ENCODE measurements at regions not wholly inside any gene's neighbourhood (a gene's known extent, or its start where the extent isn't known, plus 50 kb on each side); places are given as distances from the start of the nearest gene placed in this dataset.

DNA sequence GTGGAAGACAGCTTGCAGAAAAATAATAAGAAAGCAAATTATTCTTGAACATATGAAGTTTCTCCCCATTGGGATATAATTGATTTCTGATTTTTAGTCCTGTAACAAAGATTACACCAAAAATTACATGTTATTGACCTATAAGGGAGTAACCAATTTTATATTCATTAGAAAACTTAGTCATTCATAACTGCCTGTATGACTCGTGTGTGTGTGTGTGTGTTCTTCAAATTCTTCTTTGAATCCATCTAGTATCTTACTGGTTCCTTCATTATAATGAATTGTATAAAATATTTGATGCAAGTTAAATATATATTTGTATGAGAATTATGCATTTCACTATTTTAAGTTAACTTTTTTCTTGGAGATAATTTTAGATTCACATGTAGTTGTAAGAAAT, 310.4 kb downstream of the HAO1 start:
- no peak for DNase-seq
- Histone ChIP-seq H3K4me1 (no peaks in the 10 kb centered on the region), H3K36me3 (no peaks in the 10 kb centered on the region), H3K4me3 (no peak overlapping the region), H3K27me3 (no peaks in the 10 kb centered on the region), H3K27ac (no peak overlapping the region), H3K9me3 (no peaks in the 10 kb centered on the region)
- TF ChIP-seq, protein P1, sequence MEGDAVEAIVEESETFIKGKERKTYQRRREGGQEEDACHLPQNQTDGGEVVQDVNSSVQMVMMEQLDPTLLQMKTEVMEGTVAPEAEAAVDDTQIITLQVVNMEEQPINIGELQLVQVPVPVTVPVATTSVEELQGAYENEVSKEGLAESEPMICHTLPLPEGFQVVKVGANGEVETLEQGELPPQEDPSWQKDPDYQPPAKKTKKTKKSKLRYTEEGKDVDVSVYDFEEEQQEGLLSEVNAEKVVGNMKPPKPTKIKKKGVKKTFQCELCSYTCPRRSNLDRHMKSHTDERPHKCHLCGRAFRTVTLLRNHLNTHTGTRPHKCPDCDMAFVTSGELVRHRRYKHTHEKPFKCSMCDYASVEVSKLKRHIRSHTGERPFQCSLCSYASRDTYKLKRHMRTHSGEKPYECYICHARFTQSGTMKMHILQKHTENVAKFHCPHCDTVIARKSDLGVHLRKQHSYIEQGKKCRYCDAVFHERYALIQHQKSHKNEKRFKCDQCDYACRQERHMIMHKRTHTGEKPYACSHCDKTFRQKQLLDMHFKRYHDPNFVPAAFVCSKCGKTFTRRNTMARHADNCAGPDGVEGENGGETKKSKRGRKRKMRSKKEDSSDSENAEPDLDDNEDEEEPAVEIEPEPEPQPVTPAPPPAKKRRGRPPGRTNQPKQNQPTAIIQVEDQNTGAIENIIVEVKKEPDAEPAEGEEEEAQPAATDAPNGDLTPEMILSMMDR (IDR thresholded peaks at IDR 0.05) = no peak
- intact Hi-C loops (cut with DNase I) = no loop called here
- no peak for ATAC-seq

DNA sequence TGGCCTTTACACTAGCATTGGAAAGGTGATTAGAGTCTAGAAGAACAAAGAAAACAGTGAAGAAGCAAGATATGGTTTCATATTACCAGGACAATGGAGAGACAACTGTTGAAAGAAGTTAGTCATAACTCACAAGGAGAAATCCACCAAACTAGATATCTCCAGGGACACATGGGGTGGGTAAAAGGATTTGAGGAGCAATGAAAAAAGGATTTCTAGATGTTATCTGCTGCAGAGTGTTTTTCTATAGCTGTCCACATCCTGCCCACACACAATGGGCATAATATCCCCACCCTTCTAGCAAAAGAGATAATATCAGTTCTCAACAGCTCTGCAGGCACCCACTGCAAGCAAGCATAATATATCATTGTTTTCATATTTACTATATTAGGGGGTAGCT, 303.1 kb downstream of the HAO1 start:
- no peaks in the 10 kb centered on the region for H3K36me3 ChIP-seq
- intact Hi-C loops (cut with DNase I) = no loop called here
- H3K27me3 ChIP-seq = no peaks in the 10 kb centered on the region
- ATAC-seq (no peak), DNase-seq (no peak)
- no peak overlapping the region for H3K4me3 ChIP-seq
- H3K9me3 ChIP-seq = no peaks in the 10 kb centered on the region
- no peak overlapping the region for H3K27ac ChIP-seq
- no peaks in the 10 kb centered on the region for H3K4me1 ChIP-seq
- TF ChIP-seq, protein P1 (IDR thresholded peaks at IDR 0.05) = no peak

DNA sequence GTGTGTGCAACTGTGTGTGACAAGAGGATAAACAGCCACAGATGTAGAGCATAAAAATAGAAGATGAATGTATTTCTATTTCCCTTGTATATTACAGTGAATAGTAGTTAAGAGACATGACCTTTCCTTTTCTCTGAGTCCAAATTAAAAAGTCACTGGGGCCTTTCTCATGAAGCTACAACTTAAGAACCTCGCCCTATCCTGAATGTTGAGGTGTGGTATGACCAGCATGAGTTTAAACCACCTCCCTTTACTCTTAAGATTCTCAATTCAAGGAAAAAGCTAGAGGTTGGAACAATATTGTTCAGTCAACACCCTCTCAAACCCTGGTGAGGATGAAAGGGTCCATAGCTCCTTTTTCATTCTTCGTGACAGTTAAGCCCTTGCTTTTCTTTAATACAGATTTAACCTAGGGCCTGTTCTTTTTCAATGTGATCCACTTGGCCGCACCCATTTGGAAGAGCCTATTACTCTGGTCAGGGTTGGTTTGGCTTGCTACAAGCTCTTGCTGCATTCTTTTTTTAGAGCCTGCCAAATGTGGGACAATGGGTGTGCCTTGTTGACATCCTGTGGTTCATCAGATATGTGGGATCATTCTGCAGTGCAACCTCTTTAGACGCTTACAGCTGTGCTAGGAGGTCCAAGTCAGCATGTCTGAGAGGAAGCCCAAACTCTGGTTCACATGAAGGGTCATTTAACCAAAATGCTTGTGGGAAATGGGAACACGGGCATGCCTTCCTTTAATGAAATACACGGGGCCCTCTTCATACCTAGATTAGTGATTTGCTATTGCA, 290.0 kb downstream of the HAO1 start:
- no peak for ATAC-seq
- H3K9me3 ChIP-seq = peaks cover 0 to 11% of the 10 kb centered on the region in 2 donors
- H3K27ac ChIP-seq = no peak overlapping the region
- no peak overlapping the region for H3K4me3 ChIP-seq
- TF ChIP-seq, protein P1 (IDR thresholded peaks at IDR 0.05) = no peak
- DNase-seq = no peak
- H3K36me3 ChIP-seq = no peaks in the 10 kb centered on the region
- intact Hi-C loops (cut with DNase I) = no loop called here
- H3K27me3 ChIP-seq = no peaks in the 10 kb centered on the region
- H3K4me1 ChIP-seq = no peaks in the 10 kb centered on the region

DNA sequence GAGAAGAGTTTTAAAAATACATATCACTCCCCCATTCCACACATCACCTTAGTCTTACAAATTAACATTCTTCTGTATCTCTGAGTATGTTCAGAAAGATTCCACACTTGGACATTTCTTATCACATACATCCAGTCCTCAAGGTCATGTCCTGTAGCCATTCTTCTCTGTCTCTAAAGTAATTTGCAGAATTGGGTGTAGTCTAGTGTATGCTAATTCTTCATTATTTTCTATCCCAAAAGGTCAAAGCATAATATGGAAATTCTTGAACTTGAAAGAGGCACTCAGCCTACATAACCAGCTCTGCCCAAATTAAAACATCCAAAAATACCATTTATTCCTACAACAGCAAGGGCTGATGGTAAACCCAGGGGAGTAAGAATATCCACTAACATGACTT, 286.0 kb downstream of the HAO1 start:
- H3K27me3 ChIP-seq = no peaks in the 10 kb centered on the region

DNA sequence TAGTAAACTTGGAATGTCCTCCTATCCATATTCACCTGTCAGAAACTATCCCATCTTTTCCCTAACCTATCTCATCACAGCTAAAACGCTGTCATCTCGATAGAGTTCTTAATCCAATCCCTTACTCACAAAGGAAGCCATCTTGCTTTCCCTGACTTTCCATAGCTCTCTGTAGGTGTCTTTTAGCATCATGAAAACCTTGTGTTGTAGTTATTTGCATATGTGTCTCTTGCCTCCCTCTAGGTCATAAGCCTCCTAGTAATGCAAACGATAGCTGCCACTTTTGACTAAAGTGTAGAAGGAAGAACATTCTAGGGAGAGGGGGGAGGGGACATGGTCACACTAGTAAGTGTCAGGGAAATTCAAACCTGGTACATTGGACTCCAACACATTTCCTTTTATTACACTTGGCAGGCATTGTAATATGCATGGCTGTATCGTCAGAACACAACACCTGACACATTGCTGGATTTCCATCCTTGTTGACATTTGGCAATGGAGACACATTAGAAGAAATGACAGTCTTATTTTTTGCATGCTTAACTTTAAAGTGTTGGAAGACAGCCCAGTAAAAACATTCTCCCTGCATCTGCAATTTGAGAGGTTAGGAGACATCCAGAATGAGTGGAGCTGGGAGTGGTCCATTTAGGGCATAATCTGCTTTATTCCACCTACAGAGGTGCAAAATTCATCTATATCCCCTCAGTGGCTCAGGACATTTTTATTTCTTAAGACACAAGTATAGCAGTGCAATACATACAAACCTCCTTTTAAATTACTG, 283.4 kb downstream of the HAO1 start:
- no peak for ATAC-seq
- TF ChIP-seq, protein P1 (IDR thresholded peaks at IDR 0.05) = no peak
- Histone ChIP-seq H3K27me3 (no peaks in the 10 kb centered on the region), H3K4me3 (no peak overlapping the region), H3K9me3 (no peaks in the 10 kb centered on the region), H3K36me3 (no peaks in the 10 kb centered on the region), H3K4me1 (no peaks in the 10 kb centered on the region), H3K27ac (no peak overlapping the region)
- intact Hi-C loops (cut with DNase I) = no loop called here
- DNase-seq = no peak

More for the DNA sequence above, 286.0 kb downstream of the HAO1 start:
- no peak for ATAC-seq
- no peak overlapping the region for H3K4me3 ChIP-seq
- TF ChIP-seq, protein P1 (IDR thresholded peaks at IDR 0.05) = no peak
- H3K27ac ChIP-seq = no peak overlapping the region
- DNase-seq = no peak
- intact Hi-C loops (cut with DNase I) = no loop called here
- no peaks in the 10 kb centered on the region for H3K4me1 ChIP-seq
- H3K36me3 ChIP-seq = no peaks in the 10 kb centered on the region
- H3K9me3 ChIP-seq = no peaks in the 10 kb centered on the region
